Endothelial cell of umbilical vein (primary cell): ENCODE measurements at regions not wholly inside any gene's neighbourhood (a gene's known extent, or its start where the extent isn't known, plus 50 kb on each side); places are given as distances from the start of the nearest gene placed in this dataset.

Experiments
- BruUV-seq: library from RNA; stranded (reverse); fragments of 400-500 nt; replicated peaks from 2 replicates; lab custom pipeline; 2021; lab: Mats Ljungman, UMichigan
- CTCF ChIA-PET: fragments of 300-600, 350-600 bp; sonication (Branson Sonifier 250); formaldehyde crosslinking; loops from one replicate; lab custom pipeline; 2021; ENCODE audit warnings: antibody characterized with exemption, inconsistent platforms; lab: Charles Lee
- POLR2A ChIA-PET: fragments of 300-600, 350-600 bp; sonication (Branson Sonifier 250); formaldehyde crosslinking; loops from one replicate; lab custom pipeline; 2021; ENCODE audit warnings: antibody characterized with exemption, inconsistent platforms; lab: Charles Lee
- DNase-seq: peaks from one replicate; pipeline ENCODE4 v3.0.0-alpha.2; 2011; ENCODE audit warnings: low read depth, low spot score
- FAIRE-seq: peaks from 2 replicates; lab custom pipeline; 2011; peaks lifted over from hg19 to GRCh38; lab: Jason Lieb, UNC
- H2AFZ ChIP-seq: 2 replicates; pipeline ENCODE4 v1.6.0; 2012; ENCODE audit warnings: low read depth, low read length, control low read depth, inconsistent platforms
- H3K27ac ChIP-seq: 2 replicates; pipeline ENCODE4 v1.5.1; 2011; ENCODE audit warnings: low read depth, mild to moderate bottlenecking, control low read depth, low read length, moderate library complexity; ENCODE audit not compliant: insufficient read depth
- H3K27me3 ChIP-seq, 2 experiments: 2 replicates each; pipeline versions ENCODE4 v1.6.0 to v1.6.1; 2011; ENCODE audit warnings: low read length in 2 of 2, mixed read lengths in 1 of 2; ENCODE audit not compliant: control insufficient read depth in 2 of 2, insufficient read depth in 2 of 2
- H3K36me3 ChIP-seq, 2 experiments: 2 replicates in 1 of 2; 3 replicates in 1 of 2; pipeline ENCODE4 v1.5.1; 2011; ENCODE audit warnings: low read length in 2 of 2, mild to moderate bottlenecking in 1 of 2, moderate library complexity in 1 of 2; ENCODE audit not compliant: control insufficient read depth in 2 of 2, insufficient read depth in 2 of 2; ENCODE audit errors: extremely low read depth in 1 of 2
- H3K4me1 ChIP-seq: 3 replicates; pipeline ENCODE4 v1.5.1; 2011; ENCODE audit warnings: mild to moderate bottlenecking, low read length; ENCODE audit not compliant: control insufficient read depth, insufficient read depth; ENCODE audit errors: extremely low read depth
- H3K4me2 ChIP-seq: 2 replicates; pipeline ENCODE4 v1.6.1; 2011; ENCODE audit warnings: low read length, control low read depth, mixed read lengths; ENCODE audit not compliant: insufficient read depth
- H3K4me3 ChIP-seq, 3 experiments: fragments of 200-600 bp in 1 of 3; sonication (generic), shearing (Covaris generic) in 1 of 3; replicated peaks in 1 of 3; 2 replicates each; pipeline ENCODE4 v1.5.1; 2011 to 2016; ENCODE audit warnings: control low read depth in 3 of 3, low read length in 3 of 3, mild to moderate bottlenecking in 2 of 3, inconsistent platforms in 1 of 3, low read depth in 1 of 3, moderate library complexity in 1 of 3; ENCODE audit not compliant: insufficient read depth in 1 of 3
- H3K79me2 ChIP-seq: 2 replicates; pipeline ENCODE4 v1.6.0; 2012; ENCODE audit warnings: low read length, inconsistent platforms; ENCODE audit not compliant: control insufficient read depth, insufficient read depth
- H3K9ac ChIP-seq: replicated peaks from 2 replicates; pipeline ENCODE3; 2011; ENCODE audit warnings: low read length, control low read depth; ENCODE audit not compliant: insufficient read depth; ENCODE audit errors: extremely low read depth
- H3K9me1 ChIP-seq: replicated peaks from 3 replicates; pipeline ENCODE4 v1.6.0; 2011; ENCODE audit warnings: mild to moderate bottlenecking, low read length; ENCODE audit not compliant: control insufficient read depth, insufficient read depth; ENCODE audit errors: extremely low read depth
- H3K9me3 ChIP-seq: replicated peaks from 2 replicates; pipeline ENCODE4 v1.5.1; 2012; ENCODE audit warnings: low read length, inconsistent platforms; ENCODE audit not compliant: control insufficient read depth, insufficient read depth
- H4K20me1 ChIP-seq: replicated peaks from 2 replicates; pipeline ENCODE3; 2011; ENCODE audit warnings: mild to moderate bottlenecking, low read length; ENCODE audit not compliant: control insufficient read depth, insufficient read depth; ENCODE audit errors: extremely low read depth
- CTCF ChIP-seq, 2 donors: IDR thresholded peaks; 1 replicate in 1 of 2; 2 replicates in 1 of 2; pipeline ENCODE4 v1.5.1; 2011; ENCODE audit warnings: low read length in 2 of 2, mild to moderate bottlenecking in 2 of 2, moderate library complexity in 2 of 2, control low read depth in 1 of 2, inconsistent platforms in 1 of 2, low read depth in 1 of 2; ENCODE audit not compliant: insufficient read depth in 1 of 2; ENCODE audit errors: extremely low read depth in 1 of 2
- EZH2 ChIP-seq: IDR thresholded peaks from 2 replicates; pipeline ENCODE4 v1.6.1; 2012; ENCODE audit warnings: borderline replicate concordance, low read depth, mild to moderate bottlenecking, moderate library complexity, low read length, inconsistent platforms; ENCODE audit not compliant: severe bottlenecking
- FOS ChIP-seq: IDR thresholded peaks from 2 replicates; pipeline ENCODE4 v1.6.1; 2011; ENCODE audit warnings: mild to moderate bottlenecking, low read length, moderate library complexity, borderline replicate concordance; ENCODE audit not compliant: insufficient read depth
- GATA2 ChIP-seq: IDR thresholded peaks from 2 replicates; pipeline ENCODE4 v1.7.0; 2011; ENCODE audit warnings: low read depth, mild to moderate bottlenecking, moderate library complexity, mixed read lengths, low read length; ENCODE audit not compliant: insufficient read length, insufficient read depth
- JUN ChIP-seq: IDR thresholded peaks from 2 replicates; pipeline ENCODE4 v1.6.1; 2011; ENCODE audit warnings: borderline replicate concordance, low read depth; ENCODE audit not compliant: insufficient read length, insufficient read depth
- MYC ChIP-seq: IDR thresholded peaks from one replicate; pipeline ENCODE4 v1.6.1; 2011; ENCODE audit warnings: mild to moderate bottlenecking, low read depth, low read length
- POLR2A ChIP-seq: IDR thresholded peaks from 2 replicates; pipeline ENCODE4 v1.6.1; 2012; ENCODE audit warnings: low read depth, mild to moderate bottlenecking, control low read depth, low read length
- POLR2AphosphoS5 ChIP-seq: IDR thresholded peaks from 2 replicates; pipeline ENCODE4 v1.6.1; 2012; ENCODE audit warnings: low read depth, mild to moderate bottlenecking, control low read depth, low read length, moderate library complexity; ENCODE audit not compliant: insufficient read depth
- dilution Hi-C: fragments of 300-500 bp; cut with MboI; formaldehyde crosslinking; loops from one replicate; pipeline ENCODE4 v1.15.0; 2019; ENCODE audit warnings: low sequenced_read_pairs; ENCODE audit not compliant: extremely low pct_ligation_motif_present
- intact Hi-C: fragments of 100-400 bp; cut with micrococcal nuclease; formaldehyde crosslinking; loops from one replicate; pipeline ENCODE4 v1.10.0; 2022
- TF ChIP-seq, protein P1 (sequence below): IDR thresholded peaks from 2 replicates; pipeline ENCODE4 v1.6.1; 2011; ENCODE audit not compliant: insufficient read depth, insufficient read length

DNA sequence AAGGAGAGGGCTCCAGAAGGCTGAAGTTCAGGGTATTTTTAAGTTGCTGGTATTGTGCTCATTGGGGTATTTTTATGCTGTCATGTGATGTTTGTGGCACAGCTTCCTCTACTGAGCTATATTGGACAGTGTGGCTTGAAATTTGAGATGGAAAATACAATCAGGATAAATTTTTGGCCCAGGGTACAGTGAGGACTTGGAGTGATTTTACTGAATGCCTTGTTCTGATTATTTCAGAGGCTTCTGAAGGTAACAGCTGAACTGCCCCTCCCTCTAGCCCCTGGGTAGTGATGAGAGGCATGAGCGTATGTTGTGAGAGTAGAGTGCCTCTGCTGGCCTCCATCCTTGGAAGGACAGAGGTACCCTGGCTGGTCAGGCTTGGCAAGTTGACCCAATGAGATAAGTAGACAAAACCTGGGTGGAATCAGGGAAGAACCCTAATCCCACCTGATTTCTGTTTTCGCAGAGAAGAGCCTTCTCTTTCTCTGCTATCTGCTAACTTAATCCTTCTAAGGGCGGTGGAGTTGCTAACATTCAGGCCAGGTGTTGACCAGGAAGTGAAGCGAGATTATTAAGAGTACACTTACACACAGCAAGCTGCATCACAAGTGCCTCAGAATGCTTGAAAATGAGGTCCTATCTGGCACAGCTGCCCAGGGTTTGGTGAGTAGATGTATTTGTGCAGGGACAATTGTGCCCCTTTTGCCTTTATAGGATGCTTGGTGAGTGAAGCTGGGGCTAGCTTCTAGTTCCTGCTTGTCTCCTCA lies 98.1 kb upstream of the CLSTN2 start:
- no peaks in the 10 kb centered on the region for H4K20me1 ChIP-seq
- BruUV-seq, result no TSS peak
- no peak overlapping the region for H3K4me3 ChIP-seq
- TF ChIP-seq JUN (no peak), GATA2 (no peak), POLR2AphosphoS5 (no peak), MYC (no peak), CTCF (IDR thresholded peaks at IDR 0.05; ENCODE audit: extremely low read depth in 1 of 2, insufficient read depth in 1 of 2, low read depth in 1 of 2, low read length in 2 of 2) (no peak), POLR2A (no peak), FOS (no peak), EZH2 (no peak)
- TF ChIP-seq, protein P1, sequence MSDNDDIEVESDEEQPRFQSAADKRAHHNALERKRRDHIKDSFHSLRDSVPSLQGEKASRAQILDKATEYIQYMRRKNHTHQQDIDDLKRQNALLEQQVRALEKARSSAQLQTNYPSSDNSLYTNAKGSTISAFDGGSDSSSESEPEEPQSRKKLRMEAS, result no peak
- no peaks in the 10 kb centered on the region for H3K27me3 ChIP-seq
- H3K36me3 ChIP-seq, result no peaks in the 10 kb centered on the region
- no peak overlapping the region for H3K9ac ChIP-seq
- DNase-seq (no peak), FAIRE-seq (no peak)
- intact Hi-C loops, result no loop called here
- H3K27ac ChIP-seq, result no peak overlapping the region
- peaks cover 2% of the 10 kb centered on the region for H3K9me3 ChIP-seq
- H3K4me2 ChIP-seq, result no peak overlapping the region
- H3K9me1 ChIP-seq, result no peaks in the 10 kb centered on the region
- ChIA-PET POLR2A (no interaction called here), CTCF (no interaction called here)
- no peaks in the 10 kb centered on the region for H3K4me1 ChIP-seq
- H2AFZ ChIP-seq, result no peak overlapping the region
- dilution Hi-C loops, result no loop called here
- no peaks in the 10 kb centered on the region for H3K79me2 ChIP-seq
